HepG2 (cell line): ENCODE measurements at regions not wholly inside any gene's neighbourhood (a gene's known extent, or its start where the extent isn't known, plus 50 kb on each side); places are given as distances from the start of the nearest gene placed in this dataset.

ENCODE experiments used
- ATAC-seq: fragments of 200-7000 bp; cut with Tn5 transposase; 3 replicates; pipeline ENCODE4 v1.9.1; 2020; ENCODE audit warnings: mild to moderate bottlenecking, moderate library complexity
- BruUV-seq: library from RNA; stranded (reverse); fragments of 400-500 nt; replicated peaks from 2 replicates; lab custom pipeline; 2021; lab: Mats Ljungman, UMichigan
- CTCF ChIA-PET: fragments of 300-600 bp; formaldehyde crosslinking; extraction: SDS; loops from one replicate; lab custom pipeline; 2021; ENCODE audit warnings: low total read pairs, inconsistent platforms, low intra/inter-chr PET ratio; lab: Yijun Ruan, JAX
- POLR2A ChIA-PET: fragments of 350-600 bp; sonication (Branson Sonifier 250); formaldehyde crosslinking; loops from one replicate; lab custom pipeline; 2020; ENCODE audit warnings: antibody characterized with exemption, inconsistent platforms; lab: Yijun Ruan, JAX
- DNase-seq: peaks from one replicate; pipeline ENCODE4 v3.0.0-alpha.2; 2015; ENCODE audit warnings: low spot score
- FAIRE-seq: peaks from 3 replicates; lab custom pipeline; 2011; peaks lifted over from hg19 to GRCh38; lab: Jason Lieb, UNC
- H2AFZ ChIP-seq: one replicate; pipeline ENCODE4 v1.6.1; 2011; ENCODE audit warnings: low read length, inconsistent platforms
- H3K27ac ChIP-seq: fragments of 300-600 bp; 3 replicates; pipeline ENCODE4 v1.8.0; 2011; ENCODE audit warnings: mixed run types, mild to moderate bottlenecking, mixed read lengths, low read length, inconsistent platforms; ENCODE audit not compliant: insufficient read depth; ENCODE audit errors: extremely low read length
- H3K27me3 ChIP-seq, 2 experiments: fragments of 200-600 bp in 1 of 2; 2 replicates in 1 of 2; 3 replicates in 1 of 2; pipeline versions ENCODE4 v1.6.0 to v1.8.0; 2011; ENCODE audit warnings: low read length in 2 of 2, mild to moderate bottlenecking in 2 of 2, moderate library complexity in 2 of 2, inconsistent platforms in 1 of 2; ENCODE audit not compliant: insufficient read depth in 2 of 2, control insufficient read depth in 1 of 2
- H3K36me3 ChIP-seq, 2 experiments: fragments of 200-600 bp in 1 of 2; replicated peaks in 1 of 2; 2 replicates in 1 of 2; 3 replicates in 1 of 2; pipeline versions ENCODE4 v1.5.1 to v1.8.0; 2011; ENCODE audit warnings: low read length in 2 of 2, inconsistent platforms in 1 of 2; ENCODE audit not compliant: insufficient read depth in 2 of 2, control insufficient read depth in 1 of 2
- H3K4me1 ChIP-seq: 2 replicates; pipeline ENCODE4 v1.5.1; 2012; ENCODE audit warnings: low read length, inconsistent platforms; ENCODE audit not compliant: insufficient read depth
- H3K4me2 ChIP-seq: 2 replicates; pipeline ENCODE4 v1.6.0; 2011; ENCODE audit warnings: low read depth, low read length, inconsistent platforms
- H3K4me3 ChIP-seq, 3 experiments: fragments of 200-600 bp in 1 of 3; sonication (generic), shearing (Covaris generic) in 1 of 3; replicated peaks in 1 of 3; 2 replicates each; pipeline ENCODE4 v1.5.1; 2011 to 2016; ENCODE audit warnings: low read length in 3 of 3, inconsistent platforms in 2 of 3, low read depth in 2 of 3, mild to moderate bottlenecking in 2 of 3, control low read depth in 1 of 3, mixed read lengths in 1 of 3; ENCODE audit not compliant: insufficient read depth in 1 of 3
- H3K79me2 ChIP-seq: one replicate; pipeline ENCODE4 v1.6.1; 2011; ENCODE audit warnings: low read length, inconsistent platforms; ENCODE audit not compliant: insufficient read depth
- H3K9ac ChIP-seq: 2 replicates; pipeline ENCODE4 v1.6.0; 2011; ENCODE audit warnings: mild to moderate bottlenecking, low read depth, low read length, inconsistent platforms; ENCODE audit not compliant: insufficient read depth
- H3K9me3 ChIP-seq: 2 replicates; pipeline ENCODE4 v1.5.1; 2012; ENCODE audit warnings: mild to moderate bottlenecking, low read length
- H4K20me1 ChIP-seq: 2 replicates; pipeline ENCODE4 v1.6.0; 2011; ENCODE audit warnings: inconsistent platforms, mild to moderate bottlenecking, low read length, moderate library complexity; ENCODE audit not compliant: insufficient read depth
- HNRNPL ChIP-seq: fragments of 200-400 bp; formaldehyde crosslinking; IDR thresholded peaks from 2 replicates; pipeline ENCODE4 v1.6.1; 2017; ENCODE audit warnings: mild to moderate bottlenecking, low read depth, low read length
- SALL1 ChIP-seq: sonication (generic); formaldehyde crosslinking; IDR thresholded peaks from 2 replicates; pipeline ENCODE4 v1.8.0; 2022; ENCODE audit warnings: mild to moderate bottlenecking, missing genetic modification reagents
- ZNF572 ChIP-seq: sonication (generic); formaldehyde crosslinking; IDR thresholded peaks from 2 replicates; pipeline ENCODE4 v1.5.1; 2020; ENCODE audit warnings: mild to moderate bottlenecking, missing genetic modification reagents
- WGBS: methylation state at CpG from one replicate; pipeline ENCODE4 v1.1.6; 2017; ENCODE audit warnings: low lambda C conversion rate; 5-methylcytosine and 5-hydroxymethylcytosine counted together
- in situ Hi-C: cut with HindIII; loops from 2 replicates; pipeline ENCODE4 v1.10.0; 2017; ENCODE audit warnings: low pct_unique_long_range_greater_than_20kb; ENCODE audit not compliant: extremely low pct_ligation_motif_present
- intact Hi-C: fragments of 100-400 bp; cut with micrococcal nuclease; formaldehyde crosslinking; loops from one replicate; pipeline ENCODE4 v1.10.0; 2022; ENCODE audit not compliant: unreplicated experiment
- TF ChIP-seq, protein P1 (sequence below): sonication (generic); formaldehyde crosslinking; IDR thresholded peaks from 2 replicates; pipeline ENCODE4 v1.4.0; 2020; ENCODE audit warnings: missing genetic modification reagents
- TF ChIP-seq, protein P2 (sequence below): sonication (generic); formaldehyde crosslinking; IDR thresholded peaks from 2 replicates; pipeline ENCODE4 v1.5.1; 2020; ENCODE audit warnings: missing genetic modification reagents, mild to moderate bottlenecking, borderline replicate concordance
- TF ChIP-seq, protein P3 (sequence below): sonication (generic); formaldehyde crosslinking; IDR thresholded peaks from 2 replicates; pipeline ENCODE4 v1.5.1; 2020; ENCODE audit warnings: mild to moderate bottlenecking, missing genetic modification reagents, moderate library complexity

DNA sequence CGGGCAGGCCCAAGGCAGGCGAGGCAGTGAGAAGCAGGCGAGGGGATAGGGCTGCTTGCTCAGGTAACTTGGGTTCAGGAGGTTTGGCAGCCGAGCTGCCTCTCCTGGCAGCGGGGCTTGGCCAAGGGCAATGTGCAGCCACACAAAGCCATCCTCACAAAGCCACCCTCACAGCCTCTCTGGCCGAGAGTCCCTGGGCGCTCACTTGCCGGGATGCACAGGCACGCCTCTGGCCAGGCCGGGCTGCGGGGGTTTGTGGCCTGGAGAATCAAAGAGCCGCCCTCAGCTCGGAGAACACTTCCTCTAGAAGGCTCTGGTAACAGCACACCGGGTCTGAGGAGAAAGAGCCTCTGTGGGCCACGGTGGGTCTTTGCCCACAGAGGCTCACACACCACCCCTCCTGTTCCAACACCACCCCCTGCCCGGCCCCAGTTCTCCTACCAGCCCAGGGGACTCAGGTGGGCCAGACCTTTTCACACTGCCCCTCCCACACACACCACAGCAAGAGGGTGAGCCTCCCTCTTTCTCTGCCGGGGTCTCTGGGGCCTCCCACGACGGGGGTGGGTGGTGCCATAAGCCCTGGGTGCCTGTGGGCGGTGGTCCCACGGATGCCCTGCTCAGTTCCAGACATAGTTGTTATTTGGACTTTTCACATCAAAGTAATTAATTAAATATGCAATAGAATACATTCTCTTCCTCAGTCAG, 186.9 kb downstream of the ZFP36L2 start:
- H3K27ac ChIP-seq = no peak overlapping the region
- ATAC-seq (peak; percentile 23), FAIRE-seq (no peak), DNase-seq (no peak)
- H4K20me1 ChIP-seq = no peaks in the 10 kb centered on the region
- CTCF ChIA-PET = no interaction called here
- intact Hi-C loops = no loop called here
- H3K4me1 ChIP-seq = peaks cover 60% of the 10 kb centered on the region
- POLR2A ChIA-PET = no interaction called here
- in situ Hi-C loops = no loop called here
- no peaks in the 10 kb centered on the region for H3K9me3 ChIP-seq
- H3K36me3 ChIP-seq = no peaks in the 10 kb centered on the region
- H3K27me3 ChIP-seq = no peaks in the 10 kb centered on the region
- H3K4me2 ChIP-seq = no peak overlapping the region
- no peak overlapping the region for H2AFZ ChIP-seq
- TF ChIP-seq SALL1 (CRISPR knock-in tag) (peak; percentile 24; the same call in 1 of the 2 replicates), ZNF572 (CRISPR knock-in tag) (no peak), HNRNPL (peak; percentile 64; the same call in 1 of the 2 replicates)
- TF ChIP-seq, protein P1, sequence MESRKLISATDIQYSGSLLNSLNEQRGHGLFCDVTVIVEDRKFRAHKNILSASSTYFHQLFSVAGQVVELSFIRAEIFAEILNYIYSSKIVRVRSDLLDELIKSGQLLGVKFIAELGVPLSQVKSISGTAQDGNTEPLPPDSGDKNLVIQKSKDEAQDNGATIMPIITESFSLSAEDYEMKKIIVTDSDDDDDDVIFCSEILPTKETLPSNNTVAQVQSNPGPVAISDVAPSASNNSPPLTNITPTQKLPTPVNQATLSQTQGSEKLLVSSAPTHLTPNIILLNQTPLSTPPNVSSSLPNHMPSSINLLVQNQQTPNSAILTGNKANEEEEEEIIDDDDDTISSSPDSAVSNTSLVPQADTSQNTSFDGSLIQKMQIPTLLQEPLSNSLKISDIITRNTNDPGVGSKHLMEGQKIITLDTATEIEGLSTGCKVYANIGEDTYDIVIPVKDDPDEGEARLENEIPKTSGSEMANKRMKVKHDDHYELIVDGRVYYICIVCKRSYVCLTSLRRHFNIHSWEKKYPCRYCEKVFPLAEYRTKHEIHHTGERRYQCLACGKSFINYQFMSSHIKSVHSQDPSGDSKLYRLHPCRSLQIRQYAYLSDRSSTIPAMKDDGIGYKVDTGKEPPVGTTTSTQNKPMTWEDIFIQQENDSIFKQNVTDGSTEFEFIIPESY = peak; percentile 66; the same call in 1 of the 2 replicates
- TF ChIP-seq, protein P2, sequence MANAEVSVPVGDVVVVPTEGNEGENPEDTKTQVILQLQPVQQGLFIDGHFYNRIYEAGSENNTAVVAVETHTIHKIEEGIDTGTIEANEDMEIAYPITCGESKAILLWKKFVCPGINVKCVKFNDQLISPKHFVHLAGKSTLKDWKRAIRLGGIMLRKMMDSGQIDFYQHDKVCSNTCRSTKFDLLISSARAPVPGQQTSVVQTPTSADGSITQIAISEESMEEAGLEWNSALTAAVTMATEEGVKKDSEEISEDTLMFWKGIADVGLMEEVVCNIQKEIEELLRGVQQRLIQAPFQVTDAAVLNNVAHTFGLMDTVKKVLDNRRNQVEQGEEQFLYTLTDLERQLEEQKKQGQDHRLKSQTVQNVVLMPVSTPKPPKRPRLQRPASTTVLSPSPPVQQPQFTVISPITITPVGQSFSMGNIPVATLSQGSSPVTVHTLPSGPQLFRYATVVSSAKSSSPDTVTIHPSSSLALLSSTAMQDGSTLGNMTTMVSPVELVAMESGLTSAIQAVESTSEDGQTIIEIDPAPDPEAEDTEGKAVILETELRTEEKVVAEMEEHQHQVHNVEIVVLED = no peak
- TF ChIP-seq, protein P3, sequence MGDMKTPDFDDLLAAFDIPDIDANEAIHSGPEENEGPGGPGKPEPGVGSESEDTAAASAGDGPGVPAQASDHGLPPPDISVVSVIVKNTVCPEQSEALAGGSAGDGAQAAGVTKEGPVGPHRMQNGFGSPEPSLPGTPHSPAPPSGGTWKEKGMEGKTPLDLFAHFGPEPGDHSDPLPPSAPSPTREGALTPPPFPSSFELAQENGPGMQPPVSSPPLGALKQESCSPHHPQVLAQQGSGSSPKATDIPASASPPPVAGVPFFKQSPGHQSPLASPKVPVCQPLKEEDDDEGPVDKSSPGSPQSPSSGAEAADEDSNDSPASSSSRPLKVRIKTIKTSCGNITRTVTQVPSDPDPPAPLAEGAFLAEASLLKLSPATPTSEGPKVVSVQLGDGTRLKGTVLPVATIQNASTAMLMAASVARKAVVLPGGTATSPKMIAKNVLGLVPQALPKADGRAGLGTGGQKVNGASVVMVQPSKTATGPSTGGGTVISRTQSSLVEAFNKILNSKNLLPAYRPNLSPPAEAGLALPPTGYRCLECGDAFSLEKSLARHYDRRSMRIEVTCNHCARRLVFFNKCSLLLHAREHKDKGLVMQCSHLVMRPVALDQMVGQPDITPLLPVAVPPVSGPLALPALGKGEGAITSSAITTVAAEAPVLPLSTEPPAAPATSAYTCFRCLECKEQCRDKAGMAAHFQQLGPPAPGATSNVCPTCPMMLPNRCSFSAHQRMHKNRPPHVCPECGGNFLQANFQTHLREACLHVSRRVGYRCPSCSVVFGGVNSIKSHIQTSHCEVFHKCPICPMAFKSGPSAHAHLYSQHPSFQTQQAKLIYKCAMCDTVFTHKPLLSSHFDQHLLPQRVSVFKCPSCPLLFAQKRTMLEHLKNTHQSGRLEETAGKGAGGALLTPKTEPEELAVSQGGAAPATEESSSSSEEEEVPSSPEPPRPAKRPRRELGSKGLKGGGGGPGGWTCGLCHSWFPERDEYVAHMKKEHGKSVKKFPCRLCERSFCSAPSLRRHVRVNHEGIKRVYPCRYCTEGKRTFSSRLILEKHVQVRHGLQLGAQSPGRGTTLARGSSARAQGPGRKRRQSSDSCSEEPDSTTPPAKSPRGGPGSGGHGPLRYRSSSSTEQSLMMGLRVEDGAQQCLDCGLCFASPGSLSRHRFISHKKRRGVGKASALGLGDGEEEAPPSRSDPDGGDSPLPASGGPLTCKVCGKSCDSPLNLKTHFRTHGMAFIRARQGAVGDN = peak; percentile 33; the same call in 1 of the 2 replicates
- H3K4me3 ChIP-seq = no peak overlapping the region
- no peak overlapping the region for H3K9ac ChIP-seq
- no peaks in the 10 kb centered on the region for H3K79me2 ChIP-seq
- 80% methylated on average over 17 of the region's 21 CpGs for WGBS
- no TSS peak for BruUV-seq
